ENCODE measurements at regions not wholly inside any gene's neighbourhood (a gene's known extent, or its start where the extent isn't known, plus 50 kb on each side); places are given as distances from the start of the nearest gene placed in this dataset.

DNA sequence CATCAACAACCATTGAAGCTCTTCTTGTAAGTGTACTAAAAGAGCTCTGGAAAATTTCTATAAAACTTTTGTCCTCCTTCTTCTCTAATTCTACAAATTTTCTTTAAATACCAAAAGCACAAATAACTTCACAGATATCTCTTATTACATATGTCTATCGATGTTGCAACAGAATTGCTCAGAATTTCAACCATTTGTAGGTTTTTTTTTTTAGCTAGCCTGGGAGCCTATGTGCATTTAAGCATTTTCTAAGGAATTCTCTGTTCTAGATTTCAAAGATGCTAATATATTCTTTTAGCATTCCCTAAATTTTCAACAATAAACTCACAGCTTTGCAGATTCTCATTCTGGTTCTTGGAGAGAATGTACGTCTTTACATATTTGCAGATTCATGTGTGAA lies 774.3 kb upstream of the NR2F2 start:
- no peak for DNase-seq

DNA sequence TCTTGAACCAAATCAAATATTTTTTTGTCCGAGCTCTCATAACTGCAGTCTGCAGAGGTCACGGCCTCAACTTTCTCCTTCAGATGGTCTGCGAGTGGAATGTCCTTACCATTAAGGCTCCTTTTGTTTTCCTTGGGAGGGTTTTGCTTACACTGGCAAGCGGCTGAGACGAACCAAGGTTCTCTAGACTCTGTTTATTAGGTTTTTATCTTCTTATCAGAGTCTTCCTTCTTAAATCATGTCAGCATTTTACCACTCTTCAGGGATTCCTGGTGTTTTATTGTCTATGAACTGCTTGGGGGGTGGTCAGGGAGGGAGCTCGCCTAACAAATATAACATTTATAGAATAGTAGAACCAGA lies 773.7 kb upstream of the NR2F2 start:
- DNase-seq: no peak

DNA sequence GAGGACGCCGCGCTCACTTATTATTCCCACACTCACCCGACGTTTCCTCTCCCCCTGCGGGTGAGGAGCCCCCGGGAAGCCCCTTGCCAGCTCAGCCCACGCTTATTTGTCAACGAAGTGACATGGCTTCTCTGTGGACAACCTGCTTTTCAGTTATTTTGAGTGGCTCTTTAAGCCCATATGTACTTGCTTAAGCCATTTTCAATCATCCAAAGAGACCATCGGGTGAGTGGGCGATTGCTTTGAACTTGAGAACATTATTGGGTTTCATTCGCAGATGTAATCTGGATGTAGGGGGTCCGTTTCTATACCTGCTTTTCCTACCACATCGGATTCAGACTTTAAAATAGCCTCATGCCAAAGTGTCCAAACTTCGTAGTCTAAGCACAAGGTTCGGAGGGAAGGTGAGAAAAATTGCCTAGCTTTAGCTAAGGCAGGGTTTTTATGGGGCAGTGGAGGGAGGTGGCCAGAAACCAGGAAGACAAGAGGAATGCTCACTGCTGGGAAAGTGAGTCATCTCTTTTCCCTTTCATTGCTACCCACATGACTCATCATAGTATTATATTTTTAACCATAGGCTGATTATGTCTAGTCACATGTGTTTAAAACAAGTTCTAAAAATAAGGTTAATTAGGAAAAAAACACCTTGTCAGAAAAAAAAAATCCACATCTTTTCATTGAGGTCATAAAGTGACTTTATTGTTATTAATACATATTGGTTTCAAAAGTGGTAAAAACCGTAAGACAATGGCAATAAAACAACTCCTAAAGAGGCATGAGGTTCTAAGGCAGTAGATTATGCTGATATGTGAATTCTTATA lies 773.1 kb upstream of the NR2F2 start:
- no peak for DNase-seq

DNA sequence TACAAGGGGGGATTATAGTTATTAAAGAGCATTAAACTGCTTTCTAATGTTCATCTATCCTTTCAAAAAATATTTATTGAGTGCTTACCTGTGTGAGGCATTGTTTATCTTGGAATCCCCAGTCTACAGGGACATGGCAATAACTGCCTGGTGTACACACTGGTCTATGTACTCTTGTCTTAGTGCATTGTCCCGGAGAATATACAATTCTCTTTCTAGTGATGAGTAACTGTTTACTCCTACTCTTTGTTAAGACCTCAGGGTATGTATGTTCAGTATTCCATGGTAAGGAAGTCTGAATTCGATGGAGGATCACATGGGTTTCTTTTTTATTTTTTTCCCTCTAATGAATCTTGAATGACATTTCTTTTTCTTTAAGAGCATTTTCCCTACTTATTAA lies 772.4 kb upstream of the NR2F2 start:
- DNase-seq: no peak

DNA sequence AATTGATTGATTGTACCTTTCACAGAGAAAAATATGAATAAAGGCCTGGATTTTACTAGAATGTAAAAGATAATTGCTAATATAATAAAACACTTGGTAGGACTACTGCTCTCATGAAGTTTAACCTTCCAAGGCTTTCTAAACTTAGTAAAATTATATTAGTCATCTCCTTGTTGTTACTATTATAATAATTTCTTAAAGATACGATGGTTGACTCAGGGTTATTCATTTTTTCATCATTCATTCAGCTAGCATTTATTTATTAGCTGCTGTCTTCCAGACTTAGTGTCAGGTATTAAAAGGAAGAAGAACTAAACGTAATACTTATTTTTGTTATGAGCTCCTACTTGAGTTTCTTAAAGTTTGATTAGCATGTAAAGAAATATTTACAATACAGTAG lies 771.6 kb upstream of the NR2F2 start:
- DNase-seq: no peak

DNA sequence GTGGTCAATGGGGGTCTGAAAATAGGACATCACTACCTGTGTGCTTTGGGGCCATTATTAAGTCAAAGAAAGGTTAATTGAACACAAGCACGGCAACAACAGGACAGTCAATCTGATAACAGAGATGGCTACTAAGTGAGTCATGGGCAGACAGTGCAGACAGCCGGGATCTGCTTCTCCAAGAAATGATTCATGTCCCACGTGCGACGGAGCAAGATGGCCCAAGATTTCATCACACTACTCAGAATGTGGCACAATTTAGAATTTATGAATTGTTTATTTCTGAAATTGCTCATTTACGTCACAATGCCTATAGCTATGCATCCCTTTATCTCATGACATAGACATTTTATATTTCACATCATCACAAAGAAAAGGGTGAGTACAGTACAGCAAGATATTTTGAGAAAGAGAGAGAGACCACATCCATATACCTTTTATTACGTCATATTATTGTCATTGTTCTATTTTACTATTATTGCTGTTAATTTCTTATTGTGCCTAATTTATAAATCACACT lies 770.6 kb upstream of the NR2F2 start:
- no peak for DNase-seq

DNA sequence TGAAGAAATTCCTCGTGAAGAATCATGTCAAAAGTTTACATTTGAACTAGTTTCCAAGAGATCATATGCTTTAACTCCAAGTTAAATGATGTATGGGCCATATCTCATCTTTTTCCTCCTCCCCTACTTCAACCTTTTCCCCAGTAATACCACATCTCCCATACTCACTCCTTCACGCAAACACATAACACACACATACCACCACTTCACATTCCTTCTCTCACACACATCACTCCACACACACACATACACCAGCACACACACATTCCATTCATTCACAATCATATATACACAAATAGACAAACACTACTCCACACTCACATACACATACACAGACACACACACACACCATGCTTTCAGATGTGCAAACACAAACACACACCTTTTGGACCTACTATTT lies 769.0 kb upstream of the NR2F2 start:
- DNase-seq: no peak

DNA sequence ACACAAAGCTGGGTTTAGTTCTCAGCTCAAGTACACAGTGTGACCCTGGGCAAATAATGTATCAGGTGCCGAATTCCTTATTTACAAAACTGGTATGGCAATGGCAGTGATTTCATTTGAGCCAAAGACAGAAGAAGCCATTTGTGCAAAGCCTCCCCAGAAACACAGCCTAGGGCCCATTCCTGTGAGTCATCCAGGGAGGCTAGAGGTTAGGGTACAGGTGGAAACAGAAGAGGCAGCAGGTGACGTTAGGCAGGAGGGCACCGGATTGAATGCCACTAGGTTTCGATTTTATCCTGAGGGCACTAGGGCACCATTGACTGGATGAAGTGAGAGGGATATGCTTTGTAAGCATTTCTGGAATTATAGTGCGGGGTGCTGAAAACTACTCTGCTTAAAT lies 766.9 kb upstream of the NR2F2 start:
- no peak for DNase-seq

DNA sequence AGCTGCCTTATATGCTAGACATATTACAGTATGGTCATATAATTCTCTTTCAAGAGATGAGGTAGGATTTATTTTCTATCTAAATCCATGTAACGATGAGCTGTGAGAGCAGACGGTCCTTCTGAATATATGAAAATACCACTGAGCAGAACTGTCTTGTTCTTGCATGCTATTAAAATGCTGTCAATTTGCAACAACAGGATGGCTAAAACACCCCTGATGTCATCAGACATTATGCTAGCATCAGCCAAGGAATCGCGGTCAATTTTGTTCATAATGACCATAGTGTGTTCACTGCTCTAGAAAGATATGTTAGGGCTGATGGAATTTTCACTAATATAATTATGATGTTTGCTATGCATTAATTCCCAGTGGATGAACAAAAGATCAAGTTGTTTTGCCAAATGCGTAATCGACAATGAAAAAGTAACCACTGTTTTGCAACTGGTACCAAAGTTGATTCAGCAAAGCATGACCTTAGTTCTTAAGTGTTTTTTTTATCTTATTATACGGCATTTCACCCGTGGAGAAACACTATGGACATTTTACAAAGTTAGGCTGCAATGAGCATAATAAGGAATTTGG lies 765.4 kb upstream of the NR2F2 start:
- DNase-seq: no peak

DNA sequence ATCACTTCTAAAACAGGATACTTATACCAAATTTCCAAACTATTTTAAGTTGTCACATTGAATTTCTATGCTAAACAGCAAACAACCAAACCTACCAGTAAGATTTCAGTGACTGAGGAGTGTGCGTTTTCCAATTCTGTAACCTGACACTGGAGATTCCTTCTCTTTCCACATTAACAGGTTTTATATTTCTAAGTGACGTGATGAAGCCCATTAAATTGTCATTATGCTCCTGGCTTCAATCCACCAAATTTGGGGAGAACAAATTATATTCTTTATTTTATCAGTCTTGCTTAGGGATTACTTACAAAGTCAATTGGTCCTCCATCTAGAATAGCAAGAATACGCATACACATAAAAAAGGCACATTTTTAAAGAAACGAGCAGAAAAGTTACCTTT lies 764.8 kb upstream of the NR2F2 start:
- no peak for DNase-seq

DNA sequence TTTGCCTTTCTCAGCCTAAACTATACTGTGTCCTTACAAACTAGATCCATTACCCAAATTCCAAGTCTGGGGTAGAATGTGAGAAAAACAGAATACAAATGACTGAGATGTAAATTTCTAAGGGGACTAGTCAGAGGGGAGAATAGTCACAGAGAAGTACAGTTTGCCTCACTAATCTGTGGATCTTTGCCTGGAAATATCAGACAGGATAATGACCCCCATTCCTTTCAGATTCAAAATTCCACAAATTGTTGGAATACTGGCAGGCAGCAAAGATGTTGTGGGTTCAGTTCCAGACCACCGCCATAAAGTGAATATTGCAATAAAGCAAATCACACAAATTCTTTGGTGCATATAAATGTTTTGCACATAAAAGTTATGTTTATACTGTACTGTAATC lies 762.8 kb upstream of the NR2F2 start:
- DNase-seq: no peak

DNA sequence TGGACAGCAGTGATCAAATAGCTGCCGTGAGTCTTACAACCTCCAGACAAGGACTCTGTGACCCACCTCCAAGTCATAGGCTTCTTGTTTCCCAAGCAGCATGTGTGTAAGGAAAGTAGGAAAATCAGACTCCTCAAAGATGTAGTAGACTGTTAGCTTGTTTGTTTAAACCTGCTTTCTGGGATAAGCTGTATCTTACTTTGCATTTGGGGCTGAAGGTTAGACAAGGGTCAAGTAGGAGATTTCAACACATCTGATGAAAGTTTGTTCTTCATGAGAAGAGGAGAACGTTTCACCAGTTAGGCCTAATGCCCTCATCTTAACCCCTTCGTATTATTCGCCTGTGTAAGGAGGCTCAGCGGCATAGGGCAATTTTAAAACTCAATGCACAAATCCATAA lies 756.4 kb upstream of the NR2F2 start:
- no peak for DNase-seq

DNA sequence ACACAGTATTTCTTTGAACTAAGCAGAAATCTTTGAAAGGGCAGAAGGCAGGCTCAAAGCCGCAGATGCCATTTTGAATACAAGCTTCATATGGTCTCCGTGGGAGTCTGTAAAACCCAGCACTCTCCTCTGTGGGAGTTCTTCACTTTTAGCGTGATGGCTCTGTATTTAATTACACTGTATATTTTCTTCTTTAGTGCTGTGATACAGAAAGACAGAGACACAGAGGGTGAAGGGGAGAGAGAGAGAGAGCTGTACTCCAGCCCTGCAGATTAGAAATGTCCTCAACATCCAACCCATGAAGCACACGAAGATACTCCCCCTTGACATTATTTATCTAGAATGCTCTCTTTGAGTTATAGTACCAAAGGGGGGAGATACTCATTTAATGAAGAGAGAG lies 752.6 kb upstream of the NR2F2 start:
- no peak for DNase-seq

DNA sequence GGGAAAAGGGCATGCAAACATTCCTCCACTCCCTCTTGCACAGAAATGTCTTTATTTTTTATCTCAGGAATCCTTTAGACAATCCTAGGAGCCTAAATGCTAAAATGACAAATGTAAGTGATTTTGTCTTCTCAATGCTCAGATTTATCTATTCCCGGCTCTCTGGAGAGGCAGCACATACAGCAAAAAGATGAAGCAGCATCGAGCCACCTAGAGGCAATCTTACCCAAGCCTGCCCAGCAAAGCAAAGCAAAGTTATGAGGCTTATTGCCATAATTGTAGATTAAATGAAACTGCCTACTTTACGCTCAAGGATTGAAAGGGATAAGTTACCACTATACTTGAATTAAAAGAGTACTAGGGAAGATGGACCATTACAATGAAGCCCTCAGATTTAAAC lies 750.4 kb upstream of the NR2F2 start:
- no peak for DNase-seq

DNA sequence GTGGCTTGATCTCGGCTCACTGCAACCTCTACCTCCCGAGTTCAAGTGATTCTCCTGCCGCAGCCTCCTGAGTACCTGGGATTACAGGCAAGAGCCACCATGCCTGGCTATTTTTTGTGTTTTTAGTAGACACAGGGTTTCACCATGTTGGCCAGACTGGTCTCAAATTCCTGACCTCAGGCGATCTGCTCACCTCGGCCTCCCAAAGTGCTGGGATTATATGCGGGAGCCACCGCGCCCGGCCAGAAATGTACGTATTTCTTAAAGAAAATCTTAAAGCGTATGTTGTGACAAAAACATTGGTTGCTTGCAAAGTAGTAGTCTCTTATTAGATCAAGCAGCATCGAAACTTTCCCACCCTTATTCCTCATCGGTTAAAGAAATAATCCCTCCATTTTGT lies 748.9 kb upstream of the NR2F2 start:
- no peak for DNase-seq

DNA sequence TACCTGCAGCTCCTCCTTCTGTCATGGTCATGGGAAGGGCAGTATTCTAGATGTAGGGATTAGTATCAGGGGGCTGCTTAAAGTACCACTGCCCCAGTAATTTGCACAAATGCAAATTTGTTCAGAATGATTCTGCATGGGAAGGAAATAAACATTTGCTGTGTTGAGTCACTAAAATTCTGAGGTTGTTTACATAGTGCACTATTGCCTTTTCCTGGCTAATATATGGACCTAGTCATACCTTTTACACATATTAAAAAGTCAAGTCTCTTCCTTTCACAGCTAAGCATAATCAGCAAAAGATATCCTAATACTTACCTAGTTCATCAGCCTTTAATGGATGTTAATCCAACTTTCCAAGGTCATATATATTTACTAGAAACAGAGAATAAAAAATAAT lies 746.4 kb upstream of the NR2F2 start:
- DNase-seq: no peak

DNA sequence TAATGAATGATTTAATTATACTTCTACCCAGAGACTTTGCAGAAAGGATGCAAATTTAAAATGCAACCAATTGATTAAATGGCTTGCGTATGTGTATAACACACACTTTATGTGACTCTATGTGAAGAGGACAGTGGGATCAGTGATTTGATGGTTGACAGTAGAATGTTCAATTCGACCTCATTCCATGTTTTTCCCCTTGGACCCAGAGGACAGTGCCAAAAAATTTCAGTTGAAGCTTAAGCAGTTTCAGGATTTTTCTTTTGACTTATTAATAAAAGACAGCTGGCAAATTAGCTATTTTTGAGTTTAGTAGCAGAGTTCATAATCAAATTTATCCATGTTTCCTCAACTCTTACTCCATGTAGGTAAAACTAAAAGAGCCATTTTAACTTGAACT lies 742.4 kb upstream of the NR2F2 start:
- DNase-seq: no peak

DNA sequence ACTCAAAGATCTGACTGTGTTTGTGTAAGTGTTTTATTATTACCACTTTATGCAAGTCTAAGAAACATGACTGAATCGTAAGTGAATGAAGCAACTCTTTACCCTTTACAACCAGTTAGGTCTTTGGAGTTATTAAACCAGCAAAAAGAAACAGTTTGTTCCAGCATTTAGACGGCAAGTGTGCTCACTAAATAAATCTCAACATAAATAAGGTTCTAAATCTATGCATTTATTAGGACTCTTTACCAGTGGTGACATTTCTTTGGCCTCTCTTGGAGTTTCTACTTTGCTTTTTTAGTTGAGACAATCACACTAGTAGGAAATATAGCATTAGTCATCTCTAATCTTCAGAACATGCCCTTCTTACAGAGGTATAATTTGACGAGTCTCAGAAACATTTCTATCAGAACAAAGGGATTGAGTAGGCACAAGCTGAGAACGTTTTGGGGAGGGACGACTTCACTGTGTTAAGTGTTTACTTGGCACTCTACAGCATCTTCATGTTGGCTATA lies 739.9 kb upstream of the NR2F2 start:
- DNase-seq: no peak

DNA sequence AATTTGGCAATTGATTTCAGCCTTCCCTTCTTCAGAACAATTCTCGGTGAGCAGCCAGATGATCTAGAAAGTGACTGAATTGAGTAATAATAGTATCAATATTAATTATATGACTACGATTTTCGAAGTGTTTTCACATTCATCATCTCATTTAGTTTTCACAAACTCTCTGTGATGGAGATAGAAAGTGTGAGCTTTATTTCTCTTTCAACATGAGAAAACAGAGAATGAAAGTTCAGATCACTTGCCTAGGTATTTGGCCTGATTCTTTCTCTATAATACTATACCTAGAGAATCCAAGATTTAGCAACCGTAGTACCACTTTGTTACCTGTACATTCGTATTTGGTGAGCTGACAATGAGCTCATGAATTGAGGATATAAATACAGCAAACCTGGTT lies 739.2 kb upstream of the NR2F2 start:
- no peak for DNase-seq

DNA sequence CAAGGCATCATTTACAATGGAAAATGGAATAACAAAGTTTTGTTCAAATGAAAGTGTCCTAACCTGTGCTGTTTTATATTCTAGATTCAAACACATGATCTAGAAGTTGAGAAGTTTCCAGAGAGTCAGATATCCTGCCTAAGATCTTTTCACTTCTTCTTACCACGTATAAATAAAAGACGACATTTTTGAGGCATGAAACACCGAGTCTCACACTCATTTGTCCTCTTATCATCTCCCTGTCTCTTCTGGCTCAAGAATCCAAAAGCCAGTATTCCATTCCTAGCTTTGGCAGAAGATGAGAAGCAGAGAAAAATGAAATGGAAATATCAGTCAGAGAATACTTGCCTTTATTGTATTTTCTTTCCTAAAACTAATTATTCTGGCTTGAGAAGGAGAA lies 738.6 kb upstream of the NR2F2 start:
- no peak for DNase-seq

DNA sequence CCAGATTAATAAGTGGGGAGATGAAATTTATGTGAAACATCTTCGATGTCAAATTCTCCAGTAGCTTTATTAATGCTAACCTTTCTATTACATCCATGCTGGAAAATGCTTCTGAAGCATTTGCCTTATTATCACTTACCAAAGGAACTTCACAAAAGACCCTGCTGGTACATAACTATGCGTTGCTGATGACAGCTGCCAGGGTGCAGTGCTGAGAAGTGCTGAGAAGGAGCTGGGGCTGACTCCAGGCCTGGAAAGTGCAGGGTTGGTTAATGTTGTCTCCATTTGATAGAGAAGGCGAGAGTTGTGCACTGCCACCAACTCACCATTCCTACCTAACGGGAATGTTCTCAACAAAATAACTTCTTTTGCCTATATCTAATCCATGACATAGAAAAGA lies 736.0 kb upstream of the NR2F2 start:
- DNase-seq: no peak

DNA sequence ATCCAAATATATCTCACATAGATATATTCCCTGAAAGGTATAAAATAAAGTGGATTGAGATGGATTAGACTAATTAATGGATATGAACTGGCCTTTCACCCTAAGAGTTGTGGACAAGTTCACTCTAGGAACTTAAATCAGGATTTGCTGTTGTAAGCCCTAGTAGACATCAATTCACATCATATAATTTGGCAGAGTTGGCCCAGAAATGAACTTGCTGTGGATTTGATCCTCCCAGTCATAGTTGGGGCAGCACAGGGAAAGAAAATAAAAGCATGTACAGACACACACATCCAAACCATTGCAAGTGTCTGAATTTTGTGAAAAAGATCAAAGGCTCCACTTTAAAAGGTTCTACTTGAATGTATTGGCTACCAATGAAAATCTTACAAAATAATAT lies 734.7 kb upstream of the NR2F2 start:
- DNase-seq: no peak

DNA sequence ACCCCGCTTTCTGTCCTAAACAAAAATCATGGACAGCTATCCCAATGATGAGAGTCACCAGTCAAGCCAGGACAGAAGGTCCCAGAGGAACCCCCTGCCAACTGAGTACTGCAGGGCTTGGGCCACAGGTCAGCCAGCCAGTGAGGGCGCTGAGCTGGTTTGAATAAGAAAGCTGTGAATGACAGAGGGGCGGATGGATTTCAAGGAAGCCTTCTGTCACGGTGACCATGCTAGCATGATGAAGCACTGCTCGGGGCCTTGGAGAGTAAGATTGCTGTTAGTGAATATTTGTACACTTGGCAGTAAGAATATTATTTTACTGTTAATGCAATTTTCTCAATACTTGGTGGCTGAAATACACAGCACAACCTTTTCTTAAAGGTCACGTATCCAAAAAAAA lies 734.0 kb upstream of the NR2F2 start:
- DNase-seq: no peak

DNA sequence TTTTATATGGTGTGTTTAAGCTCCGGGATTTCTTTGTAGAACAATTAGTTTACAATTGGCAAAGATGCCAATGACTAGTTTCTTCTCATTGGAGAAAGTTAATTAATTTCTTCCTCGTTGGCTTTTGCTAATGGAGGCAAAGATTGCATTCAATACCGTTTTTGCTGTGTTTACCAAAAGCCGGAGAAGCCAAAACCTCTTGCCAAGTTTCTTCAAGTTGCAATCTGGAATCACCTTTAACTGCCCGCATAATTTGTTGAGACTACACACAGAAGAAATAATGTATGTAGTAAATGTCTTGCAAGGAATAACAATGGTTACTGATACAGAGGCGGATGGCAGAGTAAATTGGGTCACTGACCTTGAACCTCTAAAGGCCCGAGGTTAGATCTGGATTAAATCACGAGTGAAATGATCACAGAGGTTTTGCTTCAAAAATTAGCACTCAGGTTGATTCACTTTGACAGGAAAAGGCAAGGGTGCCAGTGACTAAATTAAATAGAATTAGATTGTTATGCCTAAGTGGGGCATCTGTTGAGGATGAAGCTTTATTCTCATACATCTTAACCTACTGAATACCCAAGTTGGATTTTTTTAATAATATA lies 732.1 kb upstream of the NR2F2 start:
- no peak for DNase-seq
